Tibial artery (tissue), 4 donors: ENCODE measurements at regions not wholly inside any gene's neighbourhood (a gene's known extent, or its start where the extent isn't known, plus 50 kb on each side); places are given as distances from the start of the nearest gene placed in this dataset.

ENCODE experiments used
- DNase-seq, 2 donors: peaks; one replicate each; pipeline ENCODE4 v3.0.0-alpha.2; 2019
- H3K27ac ChIP-seq, 2 donors: fragments of 200-600 bp; sonication (generic) in 1 of 2; 1 replicate in 1 of 2; 2 replicates in 1 of 2; pipeline ENCODE4 v1.5.1; 2018 to 2019; ENCODE audit warnings: mild to moderate bottlenecking in 1 of 2
- H3K27me3 ChIP-seq, 2 donors: fragments of 200-600 bp; sonication (generic) in 1 of 2; one replicate each; pipeline versions ENCODE4 v1.5.1 to v1.6.0; 2016 to 2019
- H3K36me3 ChIP-seq, 3 donors: fragments of 200-600 bp; sonication (generic) in 2 of 3; one replicate each; pipeline ENCODE4 v1.5.1; 2016 to 2019; ENCODE audit warnings: mild to moderate bottlenecking in 2 of 3
- H3K4me1 ChIP-seq, 4 donors: fragments of 200-600 bp; sonication (generic) in 2 of 4; 1 replicate in 3 of 4; 2 replicates in 1 of 4; pipeline ENCODE4 v1.5.1; 2016 to 2019
- H3K4me3 ChIP-seq, 2 donors: fragments of 200-600 bp; sonication (generic) in 1 of 2; 1 replicate in 1 of 2; 2 replicates in 1 of 2; pipeline ENCODE4 v1.5.1; 2018 to 2019; ENCODE audit warnings: mild to moderate bottlenecking in 2 of 2
- H3K9me3 ChIP-seq, 3 donors: fragments of 200-600 bp; sonication (generic) in 1 of 3; one replicate each; pipeline ENCODE4 v1.5.1; 2016 to 2019
- intact Hi-C: fragments of 100-400 bp; cut with DNase I; formaldehyde crosslinking; loops from one replicate; pipeline ENCODE4 v1.15.0; 2023; ENCODE audit warnings: low total_unique reads
- TF ChIP-seq, protein P1 (sequence below), 2 experiments: fragments of 200-600 bp in 1 of 2; fragments of 450-650 bp in 1 of 2; IDR thresholded peaks; one replicate each; pipeline ENCODE4 v1.5.1; 2017 to 2019; ENCODE audit warnings: antibody characterized with exemption in 2 of 2, mild to moderate bottlenecking in 1 of 2, moderate library complexity in 1 of 2

DNA sequence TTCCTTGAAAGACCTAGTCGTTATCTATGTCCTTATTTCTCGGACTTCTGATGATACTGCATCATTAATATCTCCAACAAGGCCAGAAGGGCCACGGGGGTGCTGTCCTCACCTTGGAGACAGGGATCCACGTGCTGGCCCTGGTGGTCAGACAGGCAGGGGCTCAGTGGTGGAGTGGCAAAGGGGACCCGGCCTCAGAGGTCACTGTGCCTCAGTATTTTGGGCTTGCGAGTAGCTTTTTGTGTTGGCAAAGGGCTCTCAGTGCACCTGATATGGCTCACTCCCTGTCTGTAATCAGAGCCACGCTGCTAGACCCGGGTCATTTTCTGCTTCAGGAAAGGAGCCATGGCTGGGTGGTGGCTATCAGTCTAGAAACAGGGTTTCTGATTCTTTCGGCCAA lies 135.1 kb downstream of the GADD45G start:
- TF ChIP-seq, protein P1, sequence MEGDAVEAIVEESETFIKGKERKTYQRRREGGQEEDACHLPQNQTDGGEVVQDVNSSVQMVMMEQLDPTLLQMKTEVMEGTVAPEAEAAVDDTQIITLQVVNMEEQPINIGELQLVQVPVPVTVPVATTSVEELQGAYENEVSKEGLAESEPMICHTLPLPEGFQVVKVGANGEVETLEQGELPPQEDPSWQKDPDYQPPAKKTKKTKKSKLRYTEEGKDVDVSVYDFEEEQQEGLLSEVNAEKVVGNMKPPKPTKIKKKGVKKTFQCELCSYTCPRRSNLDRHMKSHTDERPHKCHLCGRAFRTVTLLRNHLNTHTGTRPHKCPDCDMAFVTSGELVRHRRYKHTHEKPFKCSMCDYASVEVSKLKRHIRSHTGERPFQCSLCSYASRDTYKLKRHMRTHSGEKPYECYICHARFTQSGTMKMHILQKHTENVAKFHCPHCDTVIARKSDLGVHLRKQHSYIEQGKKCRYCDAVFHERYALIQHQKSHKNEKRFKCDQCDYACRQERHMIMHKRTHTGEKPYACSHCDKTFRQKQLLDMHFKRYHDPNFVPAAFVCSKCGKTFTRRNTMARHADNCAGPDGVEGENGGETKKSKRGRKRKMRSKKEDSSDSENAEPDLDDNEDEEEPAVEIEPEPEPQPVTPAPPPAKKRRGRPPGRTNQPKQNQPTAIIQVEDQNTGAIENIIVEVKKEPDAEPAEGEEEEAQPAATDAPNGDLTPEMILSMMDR (IDR thresholded peaks at IDR 0.05), result no peak
- Histone ChIP-seq H3K9me3 (no peaks in the 10 kb centered on the region), H3K4me1 (peaks cover 0 to 2% (median 0%) of the 10 kb centered on the region in 4 donors), H3K27ac (no peak overlapping the region), H3K27me3 (no peaks in the 10 kb centered on the region), H3K36me3 (no peaks in the 10 kb centered on the region), H3K4me3 (no peak overlapping the region)
- intact Hi-C loops, result loop anchor here (10.0 kb wide), 1 partner anchor 75 kb away; no protein-coding TSS in a partner anchor
- DNase-seq, result no peak

GRCh38 chr9:89740722-89741121 lies 135.9 kb downstream of the GADD45G start:
- H3K4me1 ChIP-seq, result no peaks in the 10 kb centered on the region
- H3K27me3 ChIP-seq, result peaks cover 0 to 5% of the 10 kb centered on the region in 2 donors
- no peaks in the 10 kb centered on the region for H3K9me3 ChIP-seq
- TF ChIP-seq, protein P1 (IDR thresholded peaks at IDR 0.05), result no peak
- no peak overlapping the region for H3K27ac ChIP-seq
- intact Hi-C loops, result no loop called here
- no peak for DNase-seq
- no peak overlapping the region for H3K4me3 ChIP-seq
- H3K36me3 ChIP-seq, result no peaks in the 10 kb centered on the region

DNA sequence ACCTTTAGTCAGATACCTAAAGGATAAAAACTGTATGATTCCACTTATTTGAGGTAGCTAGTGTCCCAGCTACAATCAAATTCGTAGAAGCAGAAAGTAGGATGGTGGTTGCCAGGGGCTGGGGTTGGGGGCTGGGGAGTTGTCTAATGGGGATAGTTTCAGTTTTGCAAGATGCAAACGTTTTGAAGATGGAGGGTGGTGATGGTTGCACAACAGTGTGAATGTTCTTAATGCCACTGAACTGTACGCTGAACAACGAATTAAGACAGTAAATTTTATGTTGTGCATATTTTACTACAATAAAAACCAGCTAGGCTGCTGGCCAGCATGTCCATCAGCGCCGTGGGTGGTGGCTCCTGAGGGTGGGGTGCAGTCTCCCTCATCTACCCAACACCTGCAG lies 137.8 kb downstream of the GADD45G start:
- no peaks in the 10 kb centered on the region for H3K9me3 ChIP-seq
- TF ChIP-seq, protein P1 (IDR thresholded peaks at IDR 0.05), result no peak
- H3K27me3 ChIP-seq, result peaks cover 0 to 5% of the 10 kb centered on the region in 2 donors
- H3K27ac ChIP-seq, result no peak overlapping the region
- no peaks in the 10 kb centered on the region for H3K36me3 ChIP-seq
- DNase-seq, result no peak
- no peak overlapping the region for H3K4me3 ChIP-seq
- intact Hi-C loops, result no loop called here
- H3K4me1 ChIP-seq, result peaks cover 0 to 2% (median 0%) of the 10 kb centered on the region in 4 donors

DNA sequence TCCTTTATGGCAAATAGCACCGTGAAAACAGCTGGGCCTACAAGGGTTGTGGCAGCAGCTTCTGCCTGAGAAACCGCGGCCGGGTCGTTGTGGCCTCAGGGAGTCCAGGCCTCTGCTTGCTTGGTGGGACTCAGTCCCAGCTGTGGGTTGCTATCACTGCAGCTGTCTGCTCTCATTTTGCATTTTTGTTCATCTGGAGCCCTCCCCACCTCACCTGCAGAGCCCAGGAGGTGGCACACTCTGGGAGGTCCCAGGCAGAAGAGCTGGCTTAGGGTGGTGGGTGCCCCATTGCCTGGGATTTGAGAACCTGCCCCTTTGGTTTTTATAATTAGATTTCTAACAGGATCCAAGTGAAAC lies 138.4 kb downstream of the GADD45G start:
- Histone ChIP-seq H3K36me3 (no peaks in the 10 kb centered on the region), H3K4me3 (no peak overlapping the region)
- intact Hi-C loops, result no loop called here

DNA sequence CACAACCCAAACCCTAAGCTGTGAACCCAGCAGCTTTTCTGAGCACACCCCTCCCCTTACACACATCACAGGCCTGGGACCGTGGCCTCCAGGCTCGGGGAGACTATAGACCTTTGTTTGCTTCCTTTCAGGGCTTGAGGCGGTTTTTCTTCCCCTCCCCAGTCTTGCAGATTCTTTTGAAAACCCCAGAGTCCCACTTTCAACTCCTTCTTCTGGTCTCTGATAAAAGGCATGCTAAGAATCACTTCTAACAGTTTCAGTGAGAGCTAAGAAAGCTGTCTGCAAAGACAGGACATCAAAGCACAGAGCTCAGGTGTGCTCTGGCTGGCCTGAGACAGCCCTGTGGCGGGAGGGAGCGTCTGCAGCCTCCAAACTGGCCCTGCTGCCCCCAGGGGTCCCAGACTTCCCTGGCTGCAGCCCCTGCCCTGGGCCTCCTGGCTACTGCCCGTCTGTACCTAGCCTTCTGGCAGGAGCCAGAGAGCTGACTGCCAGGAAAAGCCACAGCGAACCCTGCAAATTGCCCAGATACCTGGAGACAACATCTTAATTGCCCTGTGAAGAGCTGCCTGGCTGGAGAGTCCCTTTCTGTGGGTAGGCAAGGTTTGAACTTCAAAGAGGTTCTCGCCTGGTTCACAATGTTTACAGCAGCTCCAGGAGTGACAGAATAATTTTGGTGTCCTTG lies 138.9 kb downstream of the GADD45G start:
- Histone ChIP-seq H3K4me1 (peaks cover 0 to 6% (median 0%) of the 10 kb centered on the region in 4 donors), H3K9me3 (no peaks in the 10 kb centered on the region), H3K27ac (no peak overlapping the region), H3K27me3 (peaks cover 0 to 5% of the 10 kb centered on the region in 2 donors), H3K4me3 (no peak overlapping the region), H3K36me3 (no peaks in the 10 kb centered on the region)
- TF ChIP-seq, protein P1 (IDR thresholded peaks at IDR 0.05), result no peak
- intact Hi-C loops, result no loop called here
- no peak for DNase-seq

More for the DNA sequence above, 138.4 kb downstream of the GADD45G start:
- Histone ChIP-seq H3K9me3 (no peaks in the 10 kb centered on the region), H3K4me1 (peaks cover 0 to 6% (median 0%) of the 10 kb centered on the region in 4 donors), H3K27ac (no peak overlapping the region), H3K27me3 (peaks cover 0 to 5% of the 10 kb centered on the region in 2 donors)
- no peak for DNase-seq
- TF ChIP-seq, protein P1 (IDR thresholded peaks at IDR 0.05), result no peak
